ENCODE measurements at regions not wholly inside any gene's neighbourhood (a gene's known extent, or its start where the extent isn't known, plus 50 kb on each side); places are given as distances from the start of the nearest gene placed in this dataset.
"Not testable (repeated sequence)": the region's sequence is repeated elsewhere in the genome, so short reads cannot be mapped to it uniquely, and the experiment has no call there.

- not testable (repeated sequence) for TF ChIP-seq POLR2AphosphoS5 (IDR thresholded peaks at IDR 0.05; ENCODE audit: borderline replicate concordance, low read depth, low read length); EZH2 (IDR thresholded peaks at IDR 0.05)
These were observed 79.8 kb upstream of the SLC30A5 start for GRCh38 chr5:69014007-69014406.
